AG04450 (cell line): ENCODE measurements at regions not wholly inside any gene's neighbourhood (a gene's known extent, or its start where the extent isn't known, plus 50 kb on each side); places are given as distances from the start of the nearest gene placed in this dataset.

Experiments
- CTCF ChIA-PET: fragments of 300-600, 350-600 bp; formaldehyde crosslinking; extraction: SDS; loops from one replicate; lab custom pipeline; 2022; ENCODE audit warnings: antibody characterized with exemption, inconsistent platforms; lab: Charles Lee
- POLR2A ChIA-PET: fragments of 350-600 bp; formaldehyde crosslinking; extraction: SDS; loops from one replicate; lab custom pipeline; 2021; ENCODE audit warnings: antibody characterized with exemption, inconsistent platforms; lab: Yijun Ruan, JAX
- DNase-seq: peaks from one replicate; pipeline ENCODE4 v3.0.0-alpha.2; 2011; ENCODE audit warnings: low read depth, low spot score
- H3K27ac ChIP-seq: one replicate; pipeline ENCODE4 v1.5.1; 2012; ENCODE audit warnings: low read depth, low read length, control low read depth
- H3K27me3 ChIP-seq: one replicate; pipeline ENCODE4 v1.6.0; 2012; ENCODE audit warnings: low read length; ENCODE audit not compliant: control insufficient read depth, insufficient read depth
- H3K4me3 ChIP-seq: 2 replicates; pipeline ENCODE4 v1.5.1; 2011; ENCODE audit warnings: mild to moderate bottlenecking, low read depth, low read length, control low read depth
- H3K9me3 ChIP-seq: 2 replicates; pipeline ENCODE4 v1.5.1; 2012; ENCODE audit warnings: low read length; ENCODE audit not compliant: control insufficient read depth, insufficient read depth
- CTCF ChIP-seq: IDR thresholded peaks from 2 replicates; pipeline ENCODE4 v1.5.1; 2011; ENCODE audit warnings: low read depth, low read length, control low read depth, inconsistent platforms

DNA sequence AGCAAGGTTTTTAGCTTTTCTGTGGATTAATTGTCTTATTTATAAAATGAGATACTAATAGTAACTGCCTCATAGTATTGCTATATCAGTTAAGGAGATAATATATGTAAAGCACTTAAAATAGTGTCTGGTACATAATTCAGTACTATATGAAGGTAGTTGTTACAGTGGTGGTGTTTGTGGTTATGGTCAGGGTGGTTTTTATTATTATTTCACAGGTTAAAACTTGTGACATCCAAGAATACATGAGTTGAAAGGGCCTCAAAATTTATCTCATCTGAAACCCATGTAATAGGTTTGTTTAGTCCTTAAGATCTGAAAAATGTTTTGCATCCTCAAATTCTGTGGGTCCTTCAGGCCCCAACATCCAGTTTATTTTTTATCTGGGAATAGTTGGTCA is 369.5 kb upstream of the LRATD1 start:
- H3K9me3 ChIP-seq = no peaks in the 10 kb centered on the region
- DNase-seq = no peak
- H3K27ac ChIP-seq = no peak overlapping the region
- CTCF ChIA-PET = no interaction called here
- H3K27me3 ChIP-seq = no peaks in the 10 kb centered on the region
- H3K4me3 ChIP-seq = no peak overlapping the region
- no peak for TF ChIP-seq CTCF
- POLR2A ChIA-PET = no interaction called here

DNA sequence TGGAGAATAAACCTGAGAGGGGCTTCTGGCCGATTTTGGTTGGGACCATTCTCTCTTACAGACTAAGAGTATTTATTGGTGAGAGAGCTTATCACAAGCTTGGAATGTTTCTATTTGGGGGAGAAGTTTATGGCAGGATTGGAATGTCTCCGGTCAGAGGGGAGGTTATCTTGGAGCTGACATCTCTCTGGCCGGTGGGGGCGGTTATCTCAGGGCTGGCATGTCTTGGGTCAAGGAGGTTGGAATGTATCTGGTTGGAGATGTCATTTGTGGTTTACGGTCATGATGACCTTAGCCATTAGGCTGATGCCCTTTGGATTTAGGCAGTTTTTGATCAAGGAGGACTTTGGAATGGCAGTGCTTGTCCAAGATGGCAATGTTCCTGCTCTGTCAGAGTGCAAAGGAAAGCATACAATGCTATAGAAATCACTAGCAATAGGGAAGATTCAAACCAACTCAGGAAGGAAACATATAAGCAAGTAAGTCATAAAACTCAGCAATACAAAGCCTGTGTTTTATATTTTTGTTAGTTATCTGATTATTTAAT is 362.4 kb upstream of the LRATD1 start:
- CTCF ChIA-PET = no interaction called here

GRCh38 chr2:14272396-14273075 is 360.0 kb upstream of the LRATD1 start:
- TF ChIP-seq CTCF = no peak
- no peak overlapping the region for H3K27ac ChIP-seq
- ChIA-PET CTCF (no interaction called here), POLR2A (no interaction called here)
- H3K9me3 ChIP-seq = no peaks in the 10 kb centered on the region
- no peak overlapping the region for H3K4me3 ChIP-seq
- no peak for DNase-seq
- H3K27me3 ChIP-seq = no peaks in the 10 kb centered on the region

More for the DNA sequence above, 362.4 kb upstream of the LRATD1 start:
- POLR2A ChIA-PET = no interaction called here
- Histone ChIP-seq H3K27ac (no peak overlapping the region), H3K4me3 (no peak overlapping the region), H3K27me3 (no peaks in the 10 kb centered on the region), H3K9me3 (no peaks in the 10 kb centered on the region)
- TF ChIP-seq CTCF = no peak
- no peak for DNase-seq

GRCh38 chr2:14273650-14274049 is 358.9 kb upstream of the LRATD1 start:
- H3K9me3 ChIP-seq = no peaks in the 10 kb centered on the region
- DNase-seq = no peak
- H3K27me3 ChIP-seq = no peaks in the 10 kb centered on the region
- no peak overlapping the region for H3K4me3 ChIP-seq
- no peak for TF ChIP-seq CTCF
- CTCF ChIA-PET = no interaction called here
- POLR2A ChIA-PET = no interaction called here
- no peak overlapping the region for H3K27ac ChIP-seq

DNA sequence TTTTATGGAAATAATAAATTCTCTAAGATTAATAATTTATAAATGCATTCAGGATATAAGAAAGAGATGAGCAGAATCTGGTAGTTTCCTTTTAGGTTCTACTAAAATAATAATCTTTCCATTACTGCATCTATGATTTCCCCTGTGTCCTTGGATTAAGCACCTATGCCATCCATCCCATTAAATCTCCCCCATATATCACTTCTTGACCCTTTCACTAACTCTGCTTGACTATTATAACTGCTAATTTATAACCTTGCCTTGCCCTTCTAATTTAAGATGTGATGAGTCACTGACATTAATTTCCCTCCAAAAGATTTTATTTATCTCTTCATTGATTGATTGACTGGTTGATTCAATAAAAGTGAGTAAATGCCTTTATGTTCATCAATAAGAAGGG is 348.3 kb upstream of the LRATD1 start:
- DNase-seq = no peak
- no peak overlapping the region for H3K4me3 ChIP-seq
- TF ChIP-seq CTCF = no peak
- H3K9me3 ChIP-seq = peaks cover 6% of the 10 kb centered on the region
- POLR2A ChIA-PET = no interaction called here
- no peaks in the 10 kb centered on the region for H3K27me3 ChIP-seq
- no peak overlapping the region for H3K27ac ChIP-seq
- CTCF ChIA-PET = no interaction called here
